Endodermal cell (in vitro differentiated cells): ENCODE measurements at regions not wholly inside any gene's neighbourhood (a gene's known extent, or its start where the extent isn't known, plus 50 kb on each side); places are given as distances from the start of the nearest gene placed in this dataset.

Source experiments
- DNase-seq: peaks from one replicate; pipeline ENCODE4 v3.0.0-alpha.2; 2017
- H3K27ac ChIP-seq: 2 replicates; pipeline ENCODE4 v1.5.1; 2013; ENCODE audit warnings: mild to moderate bottlenecking, low read depth, low read length, moderate library complexity
- H3K27me3 ChIP-seq: 2 replicates; pipeline ENCODE4 v1.6.1; 2013; ENCODE audit warnings: mild to moderate bottlenecking, low read length, moderate library complexity; ENCODE audit not compliant: insufficient read depth, control insufficient read depth, poor library complexity, severe bottlenecking
- H3K36me3 ChIP-seq: 2 replicates; pipeline ENCODE4 v1.7.0; 2013; ENCODE audit warnings: mild to moderate bottlenecking, low read length, moderate library complexity; ENCODE audit not compliant: control insufficient read depth, insufficient read depth
- H3K4me1 ChIP-seq: one replicate; pipeline ENCODE4 v1.7.0; 2013; ENCODE audit warnings: low read length; ENCODE audit not compliant: control insufficient read depth, insufficient read depth
- H3K4me3 ChIP-seq: 2 replicates; pipeline ENCODE4 v1.5.1; 2013; ENCODE audit warnings: mild to moderate bottlenecking, low read length, moderate library complexity
- H3K9ac ChIP-seq: 2 replicates; pipeline ENCODE4 v1.6.1; 2013; ENCODE audit warnings: mild to moderate bottlenecking, low read length, moderate library complexity; ENCODE audit not compliant: poor library complexity, severe bottlenecking; ENCODE audit errors: extremely low read depth
- H3K9me3 ChIP-seq: 2 replicates; pipeline ENCODE4 v1.6.1; 2013; ENCODE audit warnings: mild to moderate bottlenecking, low read length, moderate library complexity; ENCODE audit not compliant: control insufficient read depth
- H3K27ac Mint-ChIP-seq: 2 replicates; pipeline ENCODE4 v1.8.0; 2020; ENCODE audit warnings: mixed read lengths
- H3K27me3 Mint-ChIP-seq: 2 replicates; pipeline ENCODE4 v1.8.0; 2021; ENCODE audit warnings: mild to moderate bottlenecking, mixed read lengths; ENCODE audit not compliant: insufficient read depth
- H3K36me3 Mint-ChIP-seq: 2 replicates; pipeline ENCODE4 v1.8.0; 2020; ENCODE audit warnings: low read depth, mixed read lengths
- H3K4me1 Mint-ChIP-seq: 2 replicates; pipeline ENCODE4 v1.8.0; 2020; ENCODE audit warnings: mixed read lengths
- H3K4me3 Mint-ChIP-seq: 2 replicates; pipeline ENCODE4 v1.8.0; 2020; ENCODE audit warnings: mild to moderate bottlenecking, moderate library complexity, mixed read lengths
- H3K9me3 Mint-ChIP-seq: 2 replicates; pipeline ENCODE4 v1.8.0; 2020; ENCODE audit warnings: mild to moderate bottlenecking, mixed read lengths
- WGBS, 2 experiments: methylation state at CpG; one replicate each; pipeline versions ENCODE4 v1.1.5 to v1.1.7; 2013; ENCODE audit warnings: missing lambda C conversion rate in 2 of 2, mixed read lengths in 1 of 2; ENCODE audit not compliant: insufficient coverage in 1 of 2, insufficient read length in 1 of 2; 5-methylcytosine and 5-hydroxymethylcytosine counted together
- TF ChIP-seq, protein P1 (sequence below): fragments of 200-600 bp; sonication (generic); conservative IDR thresholded peaks from 2 replicates; pipeline ENCODE4 v1.5.0; 2021; ENCODE audit warnings: antibody characterized with exemption, mild to moderate bottlenecking

DNA sequence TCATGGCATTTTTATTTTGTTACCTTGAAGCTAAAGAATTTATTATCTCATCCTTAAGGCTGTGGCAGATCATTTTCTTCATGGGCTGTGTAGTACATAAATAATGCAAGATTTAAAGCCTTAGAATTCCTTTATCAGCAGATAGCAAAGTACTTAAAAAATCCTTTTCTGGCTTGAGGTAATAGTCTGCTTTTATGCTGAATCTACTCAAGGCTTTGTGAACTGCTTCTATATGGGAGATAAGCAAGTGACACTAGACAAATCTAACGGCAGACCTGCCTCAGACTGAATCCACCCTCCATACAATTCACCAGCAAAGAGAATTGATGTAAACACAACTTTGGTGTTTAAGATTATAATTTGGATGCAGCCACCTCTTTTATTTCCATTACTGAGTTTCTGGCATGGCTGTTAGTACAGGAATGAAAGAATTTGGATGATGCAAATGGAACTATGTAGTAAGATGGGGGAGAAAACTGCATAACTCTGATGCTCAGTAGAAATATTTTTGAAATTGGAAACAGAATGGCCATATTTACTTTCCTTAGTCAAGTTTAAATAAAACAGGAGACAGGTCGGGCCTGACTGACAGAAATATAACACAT, 1121.5 kb downstream of the NAALADL2 start:
- H3K36me3 Mint-ChIP-seq = no peaks in the 10 kb centered on the region
- H3K27me3 ChIP-seq = no peaks in the 10 kb centered on the region
- no peak overlapping the region for H3K4me3 ChIP-seq
- H3K4me1 ChIP-seq = no peaks in the 10 kb centered on the region
- no peaks in the 10 kb centered on the region for H3K4me1 Mint-ChIP-seq
- TF ChIP-seq, protein P1, sequence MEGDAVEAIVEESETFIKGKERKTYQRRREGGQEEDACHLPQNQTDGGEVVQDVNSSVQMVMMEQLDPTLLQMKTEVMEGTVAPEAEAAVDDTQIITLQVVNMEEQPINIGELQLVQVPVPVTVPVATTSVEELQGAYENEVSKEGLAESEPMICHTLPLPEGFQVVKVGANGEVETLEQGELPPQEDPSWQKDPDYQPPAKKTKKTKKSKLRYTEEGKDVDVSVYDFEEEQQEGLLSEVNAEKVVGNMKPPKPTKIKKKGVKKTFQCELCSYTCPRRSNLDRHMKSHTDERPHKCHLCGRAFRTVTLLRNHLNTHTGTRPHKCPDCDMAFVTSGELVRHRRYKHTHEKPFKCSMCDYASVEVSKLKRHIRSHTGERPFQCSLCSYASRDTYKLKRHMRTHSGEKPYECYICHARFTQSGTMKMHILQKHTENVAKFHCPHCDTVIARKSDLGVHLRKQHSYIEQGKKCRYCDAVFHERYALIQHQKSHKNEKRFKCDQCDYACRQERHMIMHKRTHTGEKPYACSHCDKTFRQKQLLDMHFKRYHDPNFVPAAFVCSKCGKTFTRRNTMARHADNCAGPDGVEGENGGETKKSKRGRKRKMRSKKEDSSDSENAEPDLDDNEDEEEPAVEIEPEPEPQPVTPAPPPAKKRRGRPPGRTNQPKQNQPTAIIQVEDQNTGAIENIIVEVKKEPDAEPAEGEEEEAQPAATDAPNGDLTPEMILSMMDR = no peak
- H3K4me3 Mint-ChIP-seq = no peak overlapping the region
- DNase-seq = no peak
- 97% methylated on average over 2 of the region's 2 CpGs; no CpG with 5 or more reads in 1 of the 2 experiments for WGBS, 2 experiments
- H3K27ac Mint-ChIP-seq = no peak overlapping the region
- no peaks in the 10 kb centered on the region for H3K9me3 ChIP-seq
- H3K27me3 Mint-ChIP-seq = no peaks in the 10 kb centered on the region
- H3K27ac ChIP-seq = no peak overlapping the region
- H3K9me3 Mint-ChIP-seq = peaks cover 5% of the 10 kb centered on the region
- H3K36me3 ChIP-seq = no peaks in the 10 kb centered on the region
- no peak overlapping the region for H3K9ac ChIP-seq

DNA sequence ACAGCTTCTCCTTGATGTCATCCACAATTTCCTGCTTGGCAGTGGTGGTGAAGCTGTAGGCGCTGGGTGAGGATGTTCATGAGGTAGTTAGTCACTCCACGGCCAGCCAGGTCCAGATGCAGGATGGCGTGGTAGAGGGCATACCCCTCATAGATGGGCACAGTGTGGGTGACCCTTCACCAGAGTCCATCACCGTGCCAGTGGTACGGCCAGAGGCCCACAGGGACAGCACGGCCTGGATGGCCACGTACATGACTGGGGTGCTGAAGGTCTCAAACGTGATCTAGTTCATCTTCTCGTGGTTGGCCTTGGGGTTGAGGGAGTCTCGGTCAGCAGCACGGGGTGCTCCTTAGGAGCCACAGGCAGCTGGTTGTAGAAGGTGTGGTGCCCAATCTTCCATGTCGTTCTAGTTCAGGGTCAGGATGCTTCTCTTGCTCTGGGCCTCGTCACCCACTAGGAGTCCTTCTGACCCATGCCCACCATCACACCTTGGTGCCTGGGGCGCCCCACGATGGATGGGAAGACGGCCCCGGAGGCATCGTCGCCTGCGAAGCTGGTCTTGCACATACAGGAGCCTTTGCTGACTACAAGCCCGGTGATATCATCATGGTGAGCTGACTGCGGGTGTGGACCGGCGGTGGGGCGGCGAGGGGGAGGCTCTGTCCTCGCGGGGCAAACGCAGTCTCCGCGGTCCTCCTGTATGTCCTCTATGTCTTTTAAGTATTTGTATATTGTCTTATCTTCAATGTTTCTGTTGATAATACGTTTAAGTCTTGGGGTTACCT, 1119.0 kb downstream of the NAALADL2 start:
- Histone ChIP-seq H3K27me3 (no peaks in the 10 kb centered on the region), H3K36me3 (no peaks in the 10 kb centered on the region), H3K4me3 (no peak overlapping the region), H3K9me3 (no peaks in the 10 kb centered on the region), H3K9ac (no peak overlapping the region), H3K4me1 (no peaks in the 10 kb centered on the region), H3K27ac (no peak overlapping the region)
- DNase-seq = no peak
- 94 to 97% methylated on average over 6 to 32 of the region's 32 CpGs for WGBS, 2 experiments
- Mint-ChIP-seq H3K27me3 (no peaks in the 10 kb centered on the region), H3K27ac (no peak overlapping the region), H3K36me3 (no peaks in the 10 kb centered on the region), H3K4me1 (no peaks in the 10 kb centered on the region), H3K4me3 (no peak overlapping the region), H3K9me3 (peaks cover 5% of the 10 kb centered on the region)
- TF ChIP-seq, protein P1 = no peak

DNA sequence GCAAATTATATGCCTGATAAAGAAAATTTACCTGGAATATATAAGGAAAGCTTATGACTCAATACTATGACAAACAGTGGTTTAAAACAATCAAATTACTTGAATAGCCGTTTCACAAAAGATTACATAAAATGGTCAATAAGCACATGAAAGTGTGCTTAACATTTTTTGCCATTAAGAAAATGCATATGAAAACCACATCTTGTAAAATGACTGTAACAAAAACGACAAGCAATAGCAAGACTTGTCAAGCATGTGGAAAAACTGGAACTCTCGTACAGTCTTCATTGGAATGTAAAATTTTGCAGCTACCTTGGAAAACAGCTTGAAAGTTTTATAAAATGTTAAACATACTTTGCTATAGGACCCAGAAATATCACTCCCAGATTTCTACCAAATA, 1110.3 kb downstream of the NAALADL2 start:
- H3K27me3 Mint-ChIP-seq = no peaks in the 10 kb centered on the region
- Histone ChIP-seq H3K27me3 (no peaks in the 10 kb centered on the region), H3K9ac (no peak overlapping the region), H3K4me3 (no peak overlapping the region), H3K9me3 (peaks cover 42% of the 10 kb centered on the region), H3K27ac (no peak overlapping the region), H3K36me3 (no peaks in the 10 kb centered on the region), H3K4me1 (no peaks in the 10 kb centered on the region)
- no peaks in the 10 kb centered on the region for H3K4me1 Mint-ChIP-seq
- no peaks in the 10 kb centered on the region for H3K36me3 Mint-ChIP-seq
- H3K27ac Mint-ChIP-seq = no peak overlapping the region
- H3K4me3 Mint-ChIP-seq = no peak overlapping the region
- TF ChIP-seq, protein P1 = no peak
- no peak for DNase-seq
- 95 to 100% methylated on average over 2 to 3 of the region's 3 CpGs for WGBS, 2 experiments
- H3K9me3 Mint-ChIP-seq = peaks cover 27% of the 10 kb centered on the region
